ENCODE measurements at regions not wholly inside any gene's neighbourhood (a gene's known extent, or its start where the extent isn't known, plus 50 kb on each side); places are given as distances from the start of the nearest gene placed in this dataset.
"Not testable (repeated sequence)": the region's sequence is repeated elsewhere in the genome, so short reads cannot be mapped to it uniquely, and the experiment has no call there.

GRCh38 chr5:42037379-42037932 lies 112.4 kb downstream of the FBXO4 start:
- Mint-ChIP-seq H3K4me1 (no peaks in the 10 kb centered on the region), H3K4me3 (no peak overlapping the region), H3K27me3 (ENCODE audit: low read depth in 3 of 3) (peaks cover 3 to 7% (median 6%) of the 10 kb centered on the region in 3 donors), H3K9me3 (no peaks in the 10 kb centered on the region), H3K36me3 (no peaks in the 10 kb centered on the region), H3K27ac (no peak overlapping the region)
- DNase-seq = no peak

GRCh38 chr5:42043400-42043799 lies 118.3 kb downstream of the FBXO4 start:
- Mint-ChIP-seq H3K4me3 (no peak overlapping the region), H3K27me3 (ENCODE audit: low read depth in 3 of 3) (peaks cover 2 to 4% (median 4%) of the 10 kb centered on the region in 3 donors), H3K36me3 (no peaks in the 10 kb centered on the region), H3K9me3 (peaks cover 0 to 1% (median 0%) of the 10 kb centered on the region in 6 donors), H3K27ac (no peak overlapping the region), H3K4me1 (no peaks in the 10 kb centered on the region)
- no peak for DNase-seq

DNA sequence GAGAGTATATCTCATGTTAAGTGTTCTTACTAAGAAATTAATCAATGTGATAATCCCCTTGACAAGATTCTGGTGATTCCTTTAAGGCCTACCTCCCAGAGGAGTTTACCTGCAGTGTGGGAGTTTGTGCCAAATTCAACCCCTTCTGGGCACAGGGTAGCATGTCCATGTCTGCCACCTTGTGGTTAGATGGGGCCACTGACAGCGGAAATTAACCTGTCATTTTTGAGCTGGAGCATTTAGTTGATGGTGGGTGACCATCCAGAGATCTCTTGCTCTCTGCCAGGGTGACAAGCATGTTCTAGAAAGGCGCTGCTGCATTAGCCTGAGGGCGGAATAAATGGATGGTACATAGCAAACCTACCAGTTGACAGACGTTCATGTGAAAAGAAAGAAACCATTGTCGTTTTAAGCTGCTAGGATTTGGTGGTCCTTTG lies 132.2 kb downstream of the FBXO4 start:
- H3K9me3 Mint-ChIP-seq = no peaks in the 10 kb centered on the region
- peak; percentile 17 to 46 (median 28) for DNase-seq
- H3K36me3 Mint-ChIP-seq = no peaks in the 10 kb centered on the region
- no peaks in the 10 kb centered on the region for H3K4me1 Mint-ChIP-seq
- peaks cover 0 to 4% (median 3%) of the 10 kb centered on the region in 3 donors for H3K27me3 Mint-ChIP-seq (ENCODE audit: low read depth in 3 of 3)
- H3K4me3 Mint-ChIP-seq = no peak overlapping the region
- H3K27ac Mint-ChIP-seq = no peak overlapping the region

DNA sequence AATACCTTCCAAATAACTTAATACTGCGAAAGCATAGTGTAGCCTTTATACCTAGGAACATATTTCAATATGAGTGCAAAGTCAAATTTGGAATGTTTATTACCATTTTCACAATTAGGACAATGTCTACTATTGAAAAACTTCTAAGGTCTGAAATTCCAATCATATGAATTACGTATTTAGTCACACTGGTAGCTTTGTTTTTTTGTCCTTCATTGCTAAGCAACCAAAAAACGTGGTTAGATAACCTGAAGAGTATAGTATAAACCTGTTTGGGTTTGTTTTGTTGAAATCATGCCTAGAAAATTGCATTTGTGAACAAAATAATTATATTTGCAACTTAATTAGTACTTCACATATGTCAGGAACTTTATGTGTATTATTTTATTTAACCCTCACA lies 134.2 kb downstream of the FBXO4 start:
- Mint-ChIP-seq H3K36me3 (no peaks in the 10 kb centered on the region), H3K9me3 (no peaks in the 10 kb centered on the region), H3K4me3 (no peak overlapping the region), H3K4me1 (no peaks in the 10 kb centered on the region), H3K27me3 (ENCODE audit: low read depth in 3 of 3) (peaks cover 0 to 3% (median 0%) of the 10 kb centered on the region in 3 donors), H3K27ac (no peak overlapping the region)
- no peak for DNase-seq

- no peak overlapping the region for H3K27ac Mint-ChIP-seq
- H3K27me3 Mint-ChIP-seq (ENCODE audit: low read depth in 3 of 3) = peaks cover 0 to 3% (median 0%) of the 10 kb centered on the region in 3 donors
- DNase-seq = no peak
These were observed 134.8 kb downstream of the FBXO4 start for GRCh38 chr5:42059778-42060464.

DNA sequence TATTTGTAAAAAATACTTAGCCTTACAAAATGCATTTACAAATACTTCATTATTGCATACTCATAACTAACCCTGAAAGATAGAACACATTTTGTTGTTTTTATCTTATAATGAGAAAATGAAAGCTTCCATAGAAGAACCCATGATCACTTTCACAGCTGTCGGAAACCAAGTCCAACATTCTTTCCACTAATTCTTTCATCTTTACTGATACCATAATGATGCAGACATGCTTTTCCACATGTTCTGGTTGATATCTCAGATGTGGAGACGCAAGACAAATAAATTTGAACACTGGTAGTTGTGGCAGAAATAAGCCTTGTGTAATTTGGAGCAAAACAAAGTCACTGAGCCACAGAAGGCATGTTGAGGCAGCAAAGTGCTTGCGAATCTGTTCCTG lies 136.0 kb downstream of the FBXO4 start:
- peaks cover 0 to 3% (median 0%) of the 10 kb centered on the region in 3 donors for H3K27me3 Mint-ChIP-seq (ENCODE audit: low read depth in 3 of 3)
- no peak overlapping the region for H3K27ac Mint-ChIP-seq
- H3K9me3 Mint-ChIP-seq = no peaks in the 10 kb centered on the region
- no peaks in the 10 kb centered on the region for H3K36me3 Mint-ChIP-seq
- H3K4me3 Mint-ChIP-seq = no peak overlapping the region
- DNase-seq = no peak
- no peaks in the 10 kb centered on the region for H3K4me1 Mint-ChIP-seq

More at GRCh38 chr5:42059778-42060464, 134.8 kb downstream of the FBXO4 start:
- Mint-ChIP-seq H3K4me3 (no peak overlapping the region), H3K9me3 (no peaks in the 10 kb centered on the region), H3K4me1 (no peaks in the 10 kb centered on the region), H3K36me3 (no peaks in the 10 kb centered on the region)

GRCh38 chr5:42064821-42065220 lies 139.7 kb downstream of the FBXO4 start:
- Mint-ChIP-seq H3K27ac (no peak overlapping the region), H3K4me3 (no peak overlapping the region), H3K27me3 (ENCODE audit: low read depth in 3 of 3) (peaks cover 1 to 3% (median 3%) of the 10 kb centered on the region in 3 donors), H3K4me1 (no peaks in the 10 kb centered on the region), H3K36me3 (no peaks in the 10 kb centered on the region), H3K9me3 (peaks cover 0 to 2% (median 0%) of the 10 kb centered on the region in 6 donors)
- no peak for DNase-seq

DNA sequence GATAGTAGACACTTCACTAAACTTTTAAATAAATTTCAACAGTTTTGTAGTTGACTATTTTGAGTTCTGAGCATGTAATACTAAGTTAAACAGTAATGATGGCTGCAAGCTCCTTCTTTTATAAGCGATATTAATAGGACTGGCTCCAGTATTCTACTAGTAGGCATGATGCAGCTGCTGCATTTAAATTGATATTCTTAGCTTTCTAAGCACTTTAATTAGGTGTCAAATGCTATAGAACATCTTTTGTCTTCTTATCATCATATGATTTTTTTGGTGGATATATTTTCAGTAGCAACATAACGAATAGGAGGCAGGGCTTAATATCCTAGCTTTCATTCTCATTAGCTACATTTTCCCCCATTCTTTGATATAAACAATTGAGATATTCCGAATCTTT lies 141.1 kb downstream of the FBXO4 start:
- Mint-ChIP-seq H3K9me3 (peaks cover 0 to 2% (median 0%) of the 10 kb centered on the region in 6 donors), H3K36me3 (no peaks in the 10 kb centered on the region), H3K4me3 (no peak overlapping the region), H3K27me3 (ENCODE audit: low read depth in 3 of 3) (peaks cover 1 to 3% (median 3%) of the 10 kb centered on the region in 3 donors), H3K27ac (no peak overlapping the region), H3K4me1 (no peaks in the 10 kb centered on the region)
- no peak for DNase-seq

- H3K36me3 Mint-ChIP-seq = no peaks in the 10 kb centered on the region
- H3K4me3 Mint-ChIP-seq = no peak overlapping the region
- no peak for DNase-seq
- H3K27me3 Mint-ChIP-seq (ENCODE audit: low read depth in 3 of 3) = peaks cover 0 to 5% (median 2%) of the 10 kb centered on the region in 3 donors
- H3K9me3 Mint-ChIP-seq = peaks cover 0 to 8% (median 4%) of the 10 kb centered on the region in 6 donors
- no peaks in the 10 kb centered on the region for H3K4me1 Mint-ChIP-seq
- no peak overlapping the region for H3K27ac Mint-ChIP-seq
These were observed 149.3 kb downstream of the FBXO4 start for GRCh38 chr5:42074353-42074752.

- H3K36me3 Mint-ChIP-seq = no peaks in the 10 kb centered on the region
- peaks cover 0 to 2% (median 0%) of the 10 kb centered on the region in 3 donors for H3K27me3 Mint-ChIP-seq (ENCODE audit: low read depth in 3 of 3)
- DNase-seq = no peak
- no peak overlapping the region for H3K4me3 Mint-ChIP-seq
- no peaks in the 10 kb centered on the region for H3K4me1 Mint-ChIP-seq
- peaks cover 0 to 7% (median 0%) of the 10 kb centered on the region in 6 donors for H3K9me3 Mint-ChIP-seq
- no peak overlapping the region for H3K27ac Mint-ChIP-seq
These were observed 164.6 kb downstream of the FBXO4 start for GRCh38 chr5:42089705-42090104.

GRCh38 chr5:42090162-42090561 lies 165.1 kb downstream of the FBXO4 start:
- no peaks in the 10 kb centered on the region for H3K36me3 Mint-ChIP-seq
- H3K4me3 Mint-ChIP-seq = no peak overlapping the region
- peaks cover 0 to 7% (median 0%) of the 10 kb centered on the region in 6 donors for H3K9me3 Mint-ChIP-seq
- no peaks in the 10 kb centered on the region for H3K4me1 Mint-ChIP-seq
- no peak overlapping the region for H3K27ac Mint-ChIP-seq
- DNase-seq = no peak
- H3K27me3 Mint-ChIP-seq (ENCODE audit: low read depth in 3 of 3) = peaks cover 0 to 2% (median 0%) of the 10 kb centered on the region in 3 donors

DNA sequence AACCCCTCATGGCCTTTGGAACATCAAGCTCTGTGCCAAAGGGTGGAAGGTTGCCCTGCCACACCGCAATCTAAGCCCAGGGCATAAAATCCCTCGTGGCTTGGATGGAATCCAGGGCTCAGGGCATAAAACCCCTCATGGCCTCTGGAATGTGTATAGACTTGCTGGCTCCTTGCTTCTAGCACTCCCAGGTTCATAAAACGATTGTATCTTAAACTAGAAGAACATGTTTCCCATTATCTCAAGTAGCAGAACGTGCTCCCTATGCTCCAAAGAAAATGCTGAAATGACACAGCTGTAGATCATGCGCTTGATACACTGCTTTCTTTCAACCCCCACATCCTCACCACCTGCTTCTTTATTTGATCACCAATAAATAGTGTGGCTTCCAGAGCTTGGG lies 174.8 kb downstream of the FBXO4 start:
- not testable (repeated sequence) for H3K36me3 Mint-ChIP-seq; H3K27me3 Mint-ChIP-seq (ENCODE audit: low read depth in 3 of 3); H3K4me3 Mint-ChIP-seq; H3K27ac Mint-ChIP-seq; H3K4me1 Mint-ChIP-seq; DNase-seq
- peaks cover 0 to 22% (median 4%) of the 10 kb centered on the region in 6 donors for H3K9me3 Mint-ChIP-seq

DNA sequence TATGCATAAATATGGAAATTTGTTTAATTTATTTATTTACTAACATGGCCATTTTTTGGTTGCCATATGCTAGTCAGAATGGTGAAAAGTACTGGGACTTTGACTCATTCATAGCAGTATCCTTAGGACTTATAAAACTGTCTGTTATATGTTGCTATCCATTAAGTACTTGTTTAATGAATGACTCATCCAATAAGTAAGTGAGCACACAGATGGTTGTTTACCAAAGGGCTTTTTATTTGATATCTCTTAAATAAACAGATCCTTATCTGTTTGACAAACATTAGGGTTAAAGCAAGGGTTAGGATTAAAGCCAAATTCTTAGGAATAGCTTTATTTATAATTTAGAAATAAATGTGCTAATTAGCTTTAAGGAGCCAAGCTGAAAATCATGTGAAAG lies 183.4 kb downstream of the FBXO4 start:
- H3K27ac Mint-ChIP-seq = no peak overlapping the region
- H3K9me3 Mint-ChIP-seq = peaks cover 3 to 16% (median 4%) of the 10 kb centered on the region in 6 donors
- no peaks in the 10 kb centered on the region for H3K4me1 Mint-ChIP-seq
- no peak overlapping the region for H3K4me3 Mint-ChIP-seq
- H3K36me3 Mint-ChIP-seq = no peaks in the 10 kb centered on the region
- H3K27me3 Mint-ChIP-seq (ENCODE audit: low read depth in 3 of 3) = peaks cover 0 to 7% (median 4%) of the 10 kb centered on the region in 3 donors
- DNase-seq = no peak

GRCh38 chr5:42109006-42109572 lies 184.0 kb downstream of the FBXO4 start:
- DNase-seq = no peak
- Mint-ChIP-seq H3K27me3 (ENCODE audit: low read depth in 3 of 3) (peaks cover 0 to 7% (median 4%) of the 10 kb centered on the region in 3 donors), H3K4me1 (no peaks in the 10 kb centered on the region), H3K4me3 (no peak overlapping the region), H3K9me3 (peaks cover 2 to 16% (median 3%) of the 10 kb centered on the region in 6 donors), H3K27ac (no peak overlapping the region), H3K36me3 (no peaks in the 10 kb centered on the region)

Data from immature natural killer cell (primary cell).